HG02970 (cell line): ENCODE measurements at regions not wholly inside any gene's neighbourhood (a gene's known extent, or its start where the extent isn't known, plus 50 kb on each side); places are given as distances from the start of the nearest gene placed in this dataset.
"Not testable (repeated sequence)": the region's sequence is repeated elsewhere in the genome, so short reads cannot be mapped to it uniquely, and the experiment has no call there.

Experiments used
- ATAC-seq: cut with Tn5 transposase; IDR thresholded peaks from one replicate; pipeline ENCODE4 v1.9.1; 2021; ENCODE audit warnings: mild to moderate bottlenecking, moderate library complexity, moderate number of reproducible peaks; ENCODE audit not compliant: unreplicated experiment, low FRiP score

- ATAC-seq, result no peak
Observed at GRCh38 chr13:53101883-53102282, 73.3 kb downstream of the OLFM4 start.

DNA sequence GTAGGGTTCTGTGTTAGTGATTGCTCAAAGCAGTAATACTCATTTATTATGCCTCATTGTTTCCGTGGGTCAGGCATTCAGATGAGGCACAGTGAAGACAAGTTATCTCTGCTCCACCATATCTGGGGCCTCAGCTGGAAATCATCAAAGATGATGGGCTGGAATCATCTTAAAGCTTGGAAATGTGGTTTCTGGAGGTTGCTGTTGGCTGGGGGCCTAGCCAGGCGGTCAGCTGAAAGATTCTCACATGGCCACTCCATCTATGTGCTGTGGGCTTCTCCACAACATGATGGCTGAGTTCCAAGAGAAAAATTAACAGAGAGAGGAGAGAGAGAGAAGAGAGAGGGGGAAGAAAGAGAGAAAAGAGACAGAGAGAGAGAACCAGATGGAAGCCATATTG is 75.5 kb downstream of the OLFM4 start:
- ATAC-seq, result no peak

DNA sequence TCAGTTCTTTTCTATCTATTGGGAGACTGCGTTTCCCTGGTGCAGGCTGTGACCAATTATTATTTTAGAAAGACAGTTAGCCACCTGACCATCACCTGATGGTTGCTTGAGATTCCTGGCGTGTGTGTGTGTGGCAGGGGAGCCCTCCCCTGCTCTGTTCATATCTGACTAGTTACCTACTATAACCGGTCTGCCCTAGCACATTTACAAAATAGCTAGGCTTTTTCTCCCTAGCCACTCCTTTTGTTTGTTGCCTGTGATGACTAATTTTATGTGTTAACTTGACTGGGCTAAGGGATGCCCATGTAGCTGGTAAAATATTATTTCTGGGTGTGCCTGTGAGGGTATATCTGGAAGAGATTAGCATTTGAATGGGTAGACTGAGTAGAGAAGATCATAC is 76.9 kb downstream of the OLFM4 start:
- no peak for ATAC-seq

DNA sequence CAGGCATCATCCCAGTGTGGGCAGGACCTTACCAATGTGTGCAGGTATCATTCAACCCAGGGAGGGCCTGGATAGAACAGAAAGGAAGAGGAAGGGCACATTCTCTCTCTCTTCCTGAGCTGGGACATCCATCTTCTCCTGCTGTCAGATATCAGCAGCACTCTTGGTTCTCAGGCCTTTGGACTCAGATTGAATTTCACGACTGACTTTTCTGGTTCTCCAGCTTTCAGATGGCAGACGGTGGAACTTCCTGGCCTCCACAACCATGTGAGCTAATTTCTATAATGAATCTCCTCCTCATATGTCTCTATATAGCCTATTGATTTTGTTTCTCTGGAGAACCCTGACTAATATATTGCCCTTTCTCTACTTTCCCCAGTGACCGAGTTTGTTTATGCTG is 77.3 kb downstream of the OLFM4 start:
- ATAC-seq, result no peak

DNA sequence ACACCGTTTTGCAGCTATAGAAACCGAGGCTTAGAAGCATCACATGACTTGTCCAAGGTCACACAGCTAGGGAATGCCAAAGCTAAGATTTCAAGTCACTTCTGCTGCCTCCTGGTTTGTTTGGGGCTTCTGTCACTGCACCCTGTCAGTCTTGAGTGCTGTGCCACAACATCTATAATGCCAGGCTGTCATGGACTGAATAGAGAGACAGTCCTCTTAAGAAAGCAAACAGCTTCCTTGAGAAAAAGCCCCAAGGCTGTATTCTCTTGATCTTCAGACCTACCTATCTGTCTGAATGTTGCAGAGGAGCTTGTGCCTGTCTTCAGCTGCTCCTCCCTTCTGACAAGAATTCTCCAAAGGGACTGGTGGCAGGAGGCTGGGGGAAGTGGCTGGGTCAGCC is 81.6 kb downstream of the OLFM4 start:
- no peak for ATAC-seq

DNA sequence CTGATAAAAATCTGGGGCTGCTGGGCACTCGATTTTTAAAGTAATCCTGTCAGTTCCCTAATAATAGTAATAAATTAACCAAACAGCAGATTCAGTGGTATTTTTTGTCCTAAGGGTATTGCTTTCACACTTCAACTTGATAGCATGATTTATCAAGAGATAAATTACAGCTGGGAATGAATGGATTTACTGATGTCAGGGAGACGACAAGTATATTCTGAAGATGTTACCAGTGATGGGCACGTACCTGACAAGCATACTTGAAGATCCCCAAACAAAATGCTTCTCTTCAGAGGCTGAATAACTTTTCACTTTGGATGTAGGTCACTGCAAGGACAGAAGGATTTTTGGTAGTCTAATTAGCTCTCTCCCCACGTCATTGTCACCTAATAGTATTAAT is 82.0 kb downstream of the OLFM4 start:
- ATAC-seq, result no peak

DNA sequence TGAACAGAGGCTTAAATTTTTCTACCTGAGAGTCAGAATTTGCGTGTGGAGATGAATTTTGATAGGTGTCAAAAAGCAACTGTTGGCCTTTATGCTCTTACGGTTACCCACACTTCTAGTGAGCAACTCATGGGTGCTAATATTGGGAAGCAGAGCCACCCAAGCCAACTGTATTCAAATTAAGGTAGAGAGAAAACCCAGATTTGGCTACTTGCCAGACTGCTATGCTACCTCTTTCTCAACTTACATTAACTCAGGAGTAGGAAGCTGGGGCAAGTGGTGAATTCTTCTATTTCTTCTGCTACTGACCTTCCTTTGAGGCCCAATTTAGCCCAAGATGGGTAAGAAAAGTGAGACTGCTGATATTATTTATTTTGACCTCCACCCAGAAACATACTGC is 83.9 kb downstream of the OLFM4 start:
- ATAC-seq, result no peak

DNA sequence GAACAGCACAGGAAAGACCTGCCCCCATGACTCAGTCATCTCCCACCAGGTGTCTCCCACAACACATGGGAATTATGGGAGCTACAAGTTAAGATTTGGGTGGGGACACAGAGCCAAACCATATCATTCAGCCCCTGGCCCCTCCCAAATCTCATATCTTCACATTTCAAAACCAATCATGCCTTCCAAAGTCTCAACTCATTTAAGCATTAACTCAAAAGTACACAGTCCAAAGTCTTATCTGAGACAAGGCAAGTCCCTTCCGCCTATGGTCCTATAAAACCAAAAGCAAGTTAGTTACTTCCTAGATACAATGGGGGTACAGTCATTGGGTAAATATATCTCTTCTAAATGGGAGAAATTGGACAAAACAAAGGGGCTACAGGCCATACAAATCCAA is 88.4 kb downstream of the OLFM4 start:
- not testable (repeated sequence) for ATAC-seq

DNA sequence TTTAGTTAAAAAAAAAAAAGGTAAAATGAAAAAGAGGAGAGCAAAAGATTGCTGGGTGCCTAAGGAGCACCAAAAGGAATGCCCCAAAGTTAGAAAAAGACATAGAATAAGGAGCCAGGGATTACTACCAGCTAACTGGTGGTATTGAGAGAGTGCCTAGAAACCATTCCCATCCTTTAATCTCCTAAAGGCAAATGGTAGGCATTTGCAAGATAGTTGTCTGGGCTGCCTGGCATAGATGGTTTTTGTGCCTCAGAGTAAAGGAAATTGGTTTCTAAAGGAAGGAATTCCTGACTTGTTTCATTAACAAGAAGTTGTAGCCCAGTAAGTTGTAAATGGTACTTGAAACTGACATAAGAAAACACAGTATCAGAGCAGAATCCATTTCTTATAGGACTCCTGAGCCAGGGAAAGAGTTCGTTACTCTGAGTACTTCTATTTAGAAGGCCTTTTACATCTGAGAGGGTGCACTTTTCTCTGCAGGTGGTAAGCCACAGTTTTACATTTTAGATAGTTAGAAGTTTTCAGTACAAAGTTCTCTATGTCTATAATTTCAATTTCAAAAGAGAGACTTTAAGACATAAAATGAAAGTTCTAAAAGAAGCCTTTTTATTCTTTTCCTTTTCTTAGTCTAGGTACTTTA is 92.6 kb downstream of the OLFM4 start:
- ATAC-seq, result no peak

GRCh38 chr13:53121919-53122318 is 93.3 kb downstream of the OLFM4 start:
- no peak for ATAC-seq

- no peak for ATAC-seq
Observed at GRCh38 chr13:53123536-53123935, 94.9 kb downstream of the OLFM4 start.

- ATAC-seq, result no peak
Observed at GRCh38 chr13:53124623-53125022, 96.0 kb downstream of the OLFM4 start.

DNA sequence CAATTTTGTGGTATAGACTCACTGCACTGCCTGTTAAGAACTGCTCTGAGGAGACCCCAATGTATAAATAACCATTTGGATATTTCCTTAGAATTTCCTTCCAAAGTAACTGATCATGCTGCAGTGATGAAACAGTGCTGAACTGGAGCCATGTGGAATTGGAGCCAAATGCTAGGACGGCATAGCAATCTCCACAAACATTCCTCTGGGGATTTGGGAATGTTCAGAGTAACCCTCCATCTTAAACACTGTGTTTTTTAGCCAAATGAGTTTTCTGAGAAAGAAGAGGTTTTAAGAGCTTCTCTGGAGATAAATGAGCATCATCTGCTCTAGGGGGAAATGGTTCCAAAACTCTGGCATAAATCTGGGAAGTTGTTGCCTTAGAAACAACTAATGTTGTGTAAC is 98.2 kb downstream of the OLFM4 start:
- no peak for ATAC-seq

GRCh38 chr13:53127373-53127772 is 98.8 kb downstream of the OLFM4 start:
- ATAC-seq, result no peak

GRCh38 chr13:53129864-53130393 is 101.3 kb downstream of the OLFM4 start:
- no peak for ATAC-seq

DNA sequence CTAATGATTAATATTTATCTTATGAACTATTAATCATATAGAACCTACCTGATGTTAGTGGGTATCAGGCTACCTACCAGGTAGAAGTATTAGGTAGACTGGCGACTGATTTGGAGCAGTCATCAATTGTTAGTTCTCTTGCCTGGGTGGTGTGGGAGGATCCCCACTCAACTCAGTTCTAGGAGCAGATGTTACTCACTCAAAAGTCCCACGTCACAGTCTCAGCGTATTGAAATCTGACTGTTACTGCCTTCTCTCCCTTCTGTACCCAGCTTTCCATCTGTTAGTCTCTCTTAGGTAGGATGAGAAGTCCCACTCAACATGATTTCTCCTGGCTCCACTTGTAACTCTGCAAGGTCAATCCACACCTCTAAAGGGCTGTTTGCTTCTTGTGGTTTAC is 102.7 kb downstream of the OLFM4 start:
- ATAC-seq, result no peak

GRCh38 chr13:53135301-53135700 is 106.7 kb downstream of the OLFM4 start:
- no peak for ATAC-seq

- ATAC-seq, result no peak
Observed at GRCh38 chr13:53136554-53137215, 108.1 kb downstream of the OLFM4 start.

DNA sequence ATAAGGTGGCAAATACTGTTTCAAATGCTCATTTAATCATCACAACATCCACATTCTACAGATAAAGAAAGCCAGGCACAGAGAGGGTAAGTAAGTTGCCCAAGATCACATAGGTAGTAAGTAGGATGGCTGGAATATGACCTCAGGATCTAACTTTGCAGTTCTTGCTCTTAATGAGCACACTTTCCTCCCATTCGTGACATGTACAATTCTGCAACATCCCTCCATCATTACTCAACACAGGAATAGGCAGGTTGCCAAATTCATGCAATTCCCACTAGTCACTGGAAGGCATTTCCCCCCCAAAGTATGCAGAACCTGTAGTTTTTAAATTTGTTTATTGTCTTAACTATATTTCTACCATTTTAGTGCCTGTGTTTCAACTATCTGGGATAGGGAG is 109.2 kb downstream of the OLFM4 start:
- no peak for ATAC-seq

- ATAC-seq, result no peak
Observed at GRCh38 chr13:53138376-53139036, 109.9 kb downstream of the OLFM4 start.

DNA sequence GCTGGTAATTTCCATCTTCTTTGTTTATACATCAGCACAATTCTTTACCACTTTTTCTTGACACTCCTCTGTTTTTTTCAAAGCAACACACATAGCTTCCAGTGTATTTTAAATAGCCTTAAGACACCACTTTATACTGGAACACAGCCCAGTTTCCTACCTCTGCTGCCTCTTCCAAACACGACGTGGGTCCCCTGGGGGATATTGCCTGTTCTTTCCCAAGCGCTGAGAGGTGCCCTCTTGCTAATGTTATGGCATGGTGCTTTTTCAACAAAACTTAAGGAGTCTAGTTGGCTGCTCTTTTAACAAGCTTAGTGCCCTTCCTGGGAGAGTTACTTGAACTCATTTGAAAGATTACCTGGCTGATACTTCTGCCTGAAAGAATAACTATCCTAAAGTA is 112.7 kb downstream of the OLFM4 start:
- no peak for ATAC-seq

GRCh38 chr13:53142306-53142705 is 113.7 kb downstream of the OLFM4 start:
- ATAC-seq, result no peak
